GM23338 (cell line): ENCODE measurements at regions not wholly inside any gene's neighbourhood (a gene's known extent, or its start where the extent isn't known, plus 50 kb on each side); places are given as distances from the start of the nearest gene placed in this dataset.

Experiments used
- ATAC-seq: fragments of 200-7000 bp; cut with Tn5 transposase; 3 replicates; pipeline ENCODE4 v1.9.1; 2020
- DNase-seq: peaks from one replicate; pipeline ENCODE4 v3.0.0-alpha.2; 2015; ENCODE audit warnings: low spot score
- H2AFZ ChIP-seq: fragments of 200-600 bp; sonication (generic); 2 replicates; pipeline ENCODE4 v1.8.0; 2016; ENCODE audit warnings: antibody characterized with exemption, mild to moderate bottlenecking, moderate library complexity
- H3F3A ChIP-seq: fragments of 200-600 bp; sonication (generic); replicated peaks from 2 replicates; pipeline ENCODE4 v1.8.0; 2017; ENCODE audit warnings: antibody characterized with exemption, mixed run types, low read depth
- H3K27ac ChIP-seq: fragments of 200-600 bp; sonication (generic); 2 replicates; pipeline ENCODE4 v1.6.1; 2016; ENCODE audit warnings: low read depth
- H3K27me3 ChIP-seq: fragments of 200-600 bp; sonication (generic); 2 replicates; pipeline ENCODE4 v1.8.0; 2016; ENCODE audit warnings: mild to moderate bottlenecking, mixed run types, moderate library complexity; ENCODE audit not compliant: insufficient read depth
- H3K36me3 ChIP-seq: fragments of 200-600 bp; sonication (generic); 2 replicates; pipeline ENCODE4 v1.8.0; 2016; ENCODE audit warnings: mild to moderate bottlenecking; ENCODE audit not compliant: insufficient read depth
- H3K4me1 ChIP-seq: fragments of 200-600 bp; sonication (generic); 2 replicates; pipeline ENCODE4 v1.8.0; 2016; ENCODE audit warnings: mild to moderate bottlenecking, moderate library complexity; ENCODE audit not compliant: insufficient read depth
- H3K4me2 ChIP-seq: fragments of 200-600 bp; sonication (generic); 2 replicates; pipeline ENCODE4 v1.7.1; 2017; ENCODE audit warnings: mixed run types
- H3K4me3 ChIP-seq: fragments of 200-600 bp; sonication (generic); 2 replicates; pipeline ENCODE4 v1.6.1; 2016; ENCODE audit warnings: mixed run types
- H3K79me2 ChIP-seq: fragments of 200-600 bp; sonication (generic); replicated peaks from 2 replicates; pipeline ENCODE4 v1.8.0; 2017; ENCODE audit warnings: mild to moderate bottlenecking; ENCODE audit not compliant: insufficient read depth
- H3K9me2 ChIP-seq: fragments of 200-600 bp; sonication (generic); 2 replicates; pipeline ENCODE4 v1.8.0; 2017; ENCODE audit not compliant: insufficient read depth
- H4K20me1 ChIP-seq: fragments of 200-600 bp; sonication (generic); replicated peaks from 2 replicates; pipeline ENCODE4 v1.8.0; 2017; ENCODE audit warnings: mild to moderate bottlenecking; ENCODE audit not compliant: insufficient read depth
- H3K27ac Mint-ChIP-seq: 2 replicates; pipeline ENCODE4 v1.8.0; 2020; ENCODE audit warnings: inconsistent platforms, mild to moderate bottlenecking, moderate library complexity, mixed read lengths
- H3K27me3 Mint-ChIP-seq: 3 replicates; pipeline ENCODE4 v1.8.0; 2022; ENCODE audit warnings: low read depth, mild to moderate bottlenecking, moderate library complexity, mixed read lengths, inconsistent platforms; ENCODE audit not compliant: insufficient read depth, poor library complexity
- H3K36me3 Mint-ChIP-seq: 3 replicates; pipeline ENCODE4 v1.8.0; 2021; ENCODE audit warnings: low read depth, mild to moderate bottlenecking, inconsistent platforms, moderate library complexity, mixed read lengths
- H3K4me1 Mint-ChIP-seq: 3 replicates; pipeline ENCODE4 v1.8.0; 2020; ENCODE audit warnings: mild to moderate bottlenecking, inconsistent platforms, mixed read lengths
- H3K4me3 Mint-ChIP-seq: 3 replicates; pipeline ENCODE4 v1.8.0; 2021; ENCODE audit warnings: moderate library complexity, mild to moderate bottlenecking, inconsistent platforms, mixed read lengths
- H3K9me3 Mint-ChIP-seq: 3 replicates; pipeline ENCODE4 v1.8.0; 2020; ENCODE audit warnings: moderate library complexity, mild to moderate bottlenecking, inconsistent platforms, mixed read lengths
- CREB1 ChIP-seq: fragments of 250-450 bp; sonication (Bioruptor Pico); IDR thresholded peaks from 2 replicates; pipeline ENCODE4 v1.5.0; 2020; ENCODE audit warnings: low read depth, mild to moderate bottlenecking, moderate library complexity
- NANOG ChIP-seq: IDR thresholded peaks from 2 replicates; pipeline ENCODE4 v1.6.1; 2016; ENCODE audit warnings: antibody characterized with exemption, borderline replicate concordance
- POLR2AphosphoS5 ChIP-seq: IDR thresholded peaks from 2 replicates; pipeline ENCODE4 v1.6.1; 2016; ENCODE audit warnings: antibody characterized with exemption, low read depth
- REST ChIP-seq: IDR thresholded peaks from one replicate; pipeline ENCODE4 v1.6.1; 2018; ENCODE audit warnings: antibody characterized with exemption; ENCODE audit not compliant: unreplicated experiment
- STAT1 ChIP-seq: IDR thresholded peaks from one replicate; pipeline ENCODE4 v1.6.1; 2016; ENCODE audit warnings: antibody characterized with exemption; ENCODE audit not compliant: unreplicated experiment
- ZNF114 ChIP-seq: fragments of 250-450 bp; sonication (Bioruptor Pico); IDR thresholded peaks from 2 replicates; pipeline ENCODE4 v1.5.0; 2020; ENCODE audit warnings: mild to moderate bottlenecking, moderate library complexity
- ZNF462 ChIP-seq: fragments of 250-450 bp; sonication (Bioruptor Pico); IDR thresholded peaks from 2 replicates; pipeline ENCODE4 v1.5.0; 2020; ENCODE audit warnings: mild to moderate bottlenecking, moderate library complexity

GRCh38 chr13:53921473-53921872, 892.9 kb downstream of the OLFM4 start:
- Histone ChIP-seq H3K79me2 (no peaks in the 10 kb centered on the region), H3K4me3 (no peak overlapping the region), H3K27ac (no peak overlapping the region), H3K36me3 (no peaks in the 10 kb centered on the region), H2AFZ (0 out of 2 replicates have a peak overlapping the region, but pooled peaks have one; percentile 9), H3K27me3 (no peaks in the 10 kb centered on the region), H3K9me2 (no peaks in the 10 kb centered on the region), H3K4me2 (no peak overlapping the region), H3F3A (no peaks in the 10 kb centered on the region), H3K4me1 (0 out of 2 replicates have a peak, but pooled peaks cover 3% of the 10 kb centered on the region), H4K20me1 (no peaks in the 10 kb centered on the region)
- Mint-ChIP-seq H3K27ac (no peak overlapping the region), H3K4me1 (no peaks in the 10 kb centered on the region), H3K4me3 (no peak overlapping the region), H3K27me3 (no peaks in the 10 kb centered on the region), H3K36me3 (no peaks in the 10 kb centered on the region), H3K9me3 (no peaks in the 10 kb centered on the region)
- DNase-seq (no peak), ATAC-seq (no peak)
- TF ChIP-seq REST: no peak

- H3K4me1 ChIP-seq: 0 out of 2 replicates have a peak, but pooled peaks cover 12% of the 10 kb centered on the region
- peaks cover 31% of the 10 kb centered on the region for H3K27me3 ChIP-seq
- Mint-ChIP-seq H3K36me3 (no peaks in the 10 kb centered on the region), H3K27me3 (peaks cover 10% of the 10 kb centered on the region), H3K4me1 (peaks cover 20% of the 10 kb centered on the region), H3K27ac (no peak overlapping the region), H3K9me3 (no peaks in the 10 kb centered on the region), H3K4me3 (peak overlapping the region; percentile 33; the same call in 2 of the 3 replicates)
- peak; percentile 75 for ATAC-seq
- H2AFZ ChIP-seq: no peak overlapping the region
- H3K4me2 ChIP-seq: peak overlapping the region; percentile 10
- H3K27ac ChIP-seq: no peak overlapping the region
- no peaks in the 10 kb centered on the region for H3K79me2 ChIP-seq
- TF ChIP-seq STAT1 (no peak), NANOG (peak; percentile 89)
- H3K9me2 ChIP-seq: no peaks in the 10 kb centered on the region
- H3K36me3 ChIP-seq: no peaks in the 10 kb centered on the region
- H3F3A ChIP-seq: no peaks in the 10 kb centered on the region
- peak; percentile 34 for DNase-seq
- no peak overlapping the region for H3K4me3 ChIP-seq
- H4K20me1 ChIP-seq: no peaks in the 10 kb centered on the region
These were observed 913.1 kb downstream of the OLFM4 start for GRCh38 chr13:53941588-53942190.

GRCh38 chr13:53946500-53946899, 917.9 kb downstream of the OLFM4 start:
- no peak for ATAC-seq
- no peak overlapping the region for H2AFZ ChIP-seq
- Mint-ChIP-seq H3K4me1 (peaks cover 11% of the 10 kb centered on the region), H3K4me3 (no peak overlapping the region), H3K27me3 (peaks cover 10% of the 10 kb centered on the region), H3K36me3 (no peaks in the 10 kb centered on the region), H3K27ac (no peak overlapping the region), H3K9me3 (no peaks in the 10 kb centered on the region; the same call in 2 of the 3 replicates)
- no peak overlapping the region for H3K4me2 ChIP-seq
- H3K27ac ChIP-seq: no peak overlapping the region
- H4K20me1 ChIP-seq: no peaks in the 10 kb centered on the region
- DNase-seq: no peak
- TF ChIP-seq POLR2AphosphoS5: no peak
- no peak for TF ChIP-seq ZNF462
- TF ChIP-seq CREB1: no peak
- no peak for TF ChIP-seq ZNF114 (CRISPR knock-in tag)
- H3F3A ChIP-seq: no peaks in the 10 kb centered on the region
- peaks cover 18% of the 10 kb centered on the region for H3K27me3 ChIP-seq
- no peaks in the 10 kb centered on the region; the same call in 1 of the 2 replicates for H3K9me2 ChIP-seq
- no peak overlapping the region for H3K4me3 ChIP-seq
- H3K4me1 ChIP-seq: 0 out of 2 replicates have a peak, but pooled peaks cover 1% of the 10 kb centered on the region
- H3K79me2 ChIP-seq: no peaks in the 10 kb centered on the region
- H3K36me3 ChIP-seq: no peaks in the 10 kb centered on the region
